ENCODE measurements at regions not wholly inside any gene's neighbourhood (a gene's known extent, or its start where the extent isn't known, plus 50 kb on each side); places are given as distances from the start of the nearest gene placed in this dataset.
"Not testable (repeated sequence)": the region's sequence is repeated elsewhere in the genome, so short reads cannot be mapped to it uniquely, and the experiment has no call there.

DNA sequence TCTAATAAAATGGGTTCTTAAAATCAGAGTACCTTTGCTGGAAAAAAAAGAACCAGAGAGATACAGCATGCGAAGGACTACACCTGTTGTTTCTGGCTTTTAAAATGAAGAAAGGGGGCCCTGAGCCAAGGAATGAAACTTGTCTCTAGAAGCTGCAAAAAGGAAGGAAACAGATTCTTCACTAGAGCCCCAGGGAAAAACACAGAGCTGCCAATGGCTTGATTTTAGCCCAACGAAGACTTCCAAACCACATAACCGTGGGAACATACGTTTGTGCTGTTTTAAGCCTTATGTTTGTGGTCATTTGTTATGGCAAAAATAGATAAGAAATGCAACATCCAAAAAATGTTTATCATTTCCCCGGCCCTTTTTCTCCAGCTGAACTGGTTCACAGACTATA, 780.0 kb downstream of the SORCS1 start:
- no peak for DNase-seq (ENCODE audit: low spot score)

- DNase-seq (ENCODE audit: low spot score): no peak
Measured at GRCh38 chr10:106380706-106381105, 783.8 kb downstream of the SORCS1 start.

DNA sequence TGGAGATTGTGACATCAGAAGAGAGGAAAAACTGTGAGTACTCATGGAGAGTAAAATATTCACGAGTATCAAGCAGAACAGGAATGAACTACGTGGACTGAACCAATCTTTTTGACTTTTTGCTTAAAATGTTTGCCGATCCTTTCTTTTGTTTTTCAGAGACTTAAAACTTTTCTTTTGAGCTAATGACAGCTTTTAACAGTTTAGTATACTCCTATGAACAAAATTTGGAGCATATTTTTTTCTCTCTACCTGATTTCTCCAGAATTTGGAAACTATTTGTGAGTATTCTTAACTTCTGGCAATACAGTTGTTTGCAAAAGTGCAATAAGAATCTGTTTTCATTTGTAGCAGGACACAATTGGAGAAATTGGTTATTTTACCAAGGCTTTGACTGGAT, 786.3 kb downstream of the SORCS1 start:
- no peak for DNase-seq (ENCODE audit: low spot score)

GRCh38 chr10:106370751-106371150, 793.8 kb downstream of the SORCS1 start:
- no peak for DNase-seq (ENCODE audit: low spot score)

- no peak for DNase-seq (ENCODE audit: low spot score)
Measured at GRCh38 chr10:106360870-106361269, 803.6 kb downstream of the SORCS1 start.

- no peak for DNase-seq (ENCODE audit: low spot score)
Measured at GRCh38 chr10:106355450-106355849, 809.1 kb downstream of the SORCS1 start.

GRCh38 chr10:106348933-106349332, 815.6 kb downstream of the SORCS1 start:
- DNase-seq (ENCODE audit: low spot score): no peak

- no peak for DNase-seq (ENCODE audit: low spot score)
Measured at GRCh38 chr10:106347547-106347946, 817.0 kb downstream of the SORCS1 start.

GRCh38 chr10:106343539-106343938, 821.0 kb downstream of the SORCS1 start:
- DNase-seq (ENCODE audit: low spot score): not testable (repeated sequence)

DNA sequence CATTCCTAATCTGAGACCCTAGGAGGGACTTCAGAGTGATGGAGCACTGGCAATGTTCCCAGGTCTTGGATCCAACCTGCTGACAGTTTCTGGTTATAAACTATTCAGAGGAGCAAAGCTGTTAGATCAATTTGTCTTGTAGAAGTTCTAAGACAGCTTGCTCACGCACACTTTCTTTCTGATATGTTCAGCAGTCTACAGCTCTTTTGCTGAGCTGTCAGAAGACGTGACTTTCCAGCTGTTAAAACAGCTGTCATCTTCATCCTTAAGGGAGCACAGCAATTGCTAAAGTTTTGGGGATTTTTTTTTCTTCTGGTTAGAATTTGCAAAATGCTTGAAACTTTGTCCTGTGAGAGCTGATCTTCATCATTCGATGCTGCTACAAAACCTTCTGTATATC, 823.1 kb downstream of the SORCS1 start:
- DNase-seq (ENCODE audit: low spot score): no peak

GRCh38 chr10:106338486-106338885, 826.0 kb downstream of the SORCS1 start:
- no peak for DNase-seq (ENCODE audit: low spot score)

GRCh38 chr10:106336874-106337273, 827.6 kb downstream of the SORCS1 start:
- no peak for DNase-seq (ENCODE audit: low spot score)

GRCh38 chr10:106327747-106328146, 836.8 kb downstream of the SORCS1 start:
- DNase-seq (ENCODE audit: low spot score): no peak

DNA sequence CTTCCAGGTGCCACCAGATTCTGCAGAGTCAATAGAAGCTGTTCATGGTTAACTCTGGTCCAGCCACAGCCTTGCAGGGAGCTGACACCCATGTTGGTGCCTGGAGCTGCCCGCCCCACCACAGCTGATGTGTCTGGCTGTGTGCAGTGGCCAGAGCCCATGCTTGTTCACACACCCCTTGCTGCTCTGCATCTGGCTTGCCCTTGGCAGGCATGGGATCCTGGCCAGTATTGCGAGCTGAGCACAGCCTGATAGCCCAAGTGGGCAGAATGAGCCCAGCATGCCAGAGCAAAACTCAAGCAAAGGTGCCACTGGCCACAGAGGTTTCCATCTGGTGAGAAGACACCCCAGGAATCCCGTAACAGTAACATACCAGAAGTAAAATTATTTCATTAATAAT, 843.6 kb downstream of the SORCS1 start:
- no peak for DNase-seq (ENCODE audit: low spot score)

GRCh38 chr10:106320078-106320477, 844.4 kb downstream of the SORCS1 start:
- no peak for DNase-seq (ENCODE audit: low spot score)

DNA sequence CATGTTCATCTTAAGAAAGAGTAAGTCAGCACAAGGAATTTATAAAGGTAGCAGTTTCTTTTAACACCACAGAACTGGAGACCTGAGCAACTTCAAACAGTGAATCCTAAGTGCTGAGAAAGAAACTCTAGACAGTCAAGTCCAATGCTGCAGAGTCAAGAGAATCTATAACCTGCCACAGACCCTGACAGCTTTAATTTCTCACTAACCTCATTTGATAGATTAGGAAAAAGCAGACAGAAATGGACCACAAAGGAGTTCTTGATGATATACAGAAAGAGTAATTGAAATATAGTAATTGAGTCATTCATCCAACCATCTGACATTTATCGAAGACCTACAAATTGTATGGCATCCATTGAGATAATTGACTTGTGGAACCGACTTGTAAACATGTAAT, 847.0 kb downstream of the SORCS1 start:
- DNase-seq (ENCODE audit: low spot score): no peak

GRCh38 chr10:106313041-106313440, 851.5 kb downstream of the SORCS1 start:
- DNase-seq (ENCODE audit: low spot score): no peak

GRCh38 chr10:106312087-106312486, 852.4 kb downstream of the SORCS1 start:
- DNase-seq (ENCODE audit: low spot score): no peak

DNA sequence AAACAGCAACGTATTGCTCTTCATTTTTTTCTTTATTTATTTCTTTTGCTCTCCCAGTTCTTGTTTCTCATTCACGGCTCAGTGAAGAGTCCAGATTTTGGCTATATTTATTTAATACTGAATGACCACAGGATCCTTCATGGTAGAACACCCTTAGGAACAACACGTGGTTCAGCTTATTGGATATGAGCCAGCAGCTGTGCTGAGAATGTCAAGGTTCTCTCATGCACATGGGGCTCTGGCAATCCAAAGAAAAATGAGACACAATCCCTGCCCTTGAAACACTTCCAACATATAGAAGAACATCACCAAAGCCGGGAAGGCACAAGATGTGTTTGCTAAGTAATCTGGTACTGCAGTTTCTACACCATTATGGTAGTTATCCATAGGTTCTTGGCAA, 852.9 kb downstream of the SORCS1 start:
- DNase-seq (ENCODE audit: low spot score): no peak

DNA sequence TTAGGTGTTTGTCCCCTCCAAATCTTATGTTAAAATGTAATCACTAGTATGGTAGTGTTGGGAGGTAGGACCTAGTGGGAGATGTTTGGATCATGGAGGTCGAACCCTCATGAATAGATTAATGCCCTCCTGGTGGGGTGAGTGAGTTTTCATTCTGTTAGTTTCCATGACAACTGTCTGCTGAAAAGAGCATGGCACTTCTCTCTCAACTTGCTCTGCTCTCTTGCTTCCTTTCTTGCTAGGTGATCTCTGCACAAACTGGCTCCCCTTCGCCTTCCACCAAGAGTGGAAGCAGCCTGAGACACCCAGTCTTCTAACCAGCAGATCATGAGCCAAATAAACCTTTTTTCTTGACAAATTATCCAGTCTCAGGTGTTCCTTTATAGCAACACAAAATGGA, 853.9 kb downstream of the SORCS1 start:
- DNase-seq (ENCODE audit: low spot score): no peak

- DNase-seq (ENCODE audit: low spot score): no peak
Measured at GRCh38 chr10:106309376-106309775, 855.1 kb downstream of the SORCS1 start.

- DNase-seq (ENCODE audit: low spot score): no peak
Measured at GRCh38 chr10:106308284-106308683, 856.2 kb downstream of the SORCS1 start.

DNA sequence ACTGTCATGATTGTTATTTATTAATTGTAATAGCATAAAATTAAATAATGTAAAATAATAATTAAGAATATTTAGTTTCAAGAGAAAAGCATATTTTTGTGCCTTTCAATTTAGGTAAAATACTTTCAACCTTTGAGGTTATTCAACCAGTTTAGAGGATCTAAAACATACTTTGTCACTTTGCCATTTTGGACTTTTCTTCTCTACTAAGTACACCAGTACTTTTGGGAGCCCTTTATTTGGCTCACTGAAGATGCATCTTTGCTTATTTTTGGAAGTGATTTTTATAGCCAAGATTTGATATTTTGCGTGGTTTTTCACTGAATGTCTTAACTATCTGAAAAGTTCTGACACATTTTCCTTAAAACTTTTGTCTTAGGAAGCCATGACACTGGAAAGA, 860.5 kb downstream of the SORCS1 start:
- no peak for DNase-seq (ENCODE audit: low spot score)

DNA sequence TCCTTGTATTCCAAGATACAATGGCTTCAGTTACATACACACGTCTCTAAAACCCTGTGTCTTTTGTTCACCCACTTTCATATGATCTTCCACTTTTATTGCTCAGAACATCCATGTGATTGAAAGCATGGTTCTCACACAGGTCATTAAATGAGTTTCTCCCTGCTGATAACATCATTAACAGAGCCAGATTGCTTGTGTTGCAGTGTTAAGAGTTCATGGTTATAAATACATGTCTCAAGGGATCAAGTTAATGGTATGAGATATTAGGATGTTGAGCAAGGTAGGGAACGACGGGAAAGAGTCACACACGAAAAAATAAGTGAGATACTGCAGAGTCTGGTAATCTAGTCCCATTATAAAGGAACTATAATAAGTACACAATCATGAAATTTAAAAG, 861.5 kb downstream of the SORCS1 start:
- no peak for DNase-seq (ENCODE audit: low spot score)

- DNase-seq (ENCODE audit: low spot score): no peak
Measured at GRCh38 chr10:106301146-106301545, 863.4 kb downstream of the SORCS1 start.
